Stimulated activated naive B cell treated with anti-CD40 and anti-IgM and Interleukin-4, amounts not matched to agents 10 μg/mL and 1 μg/mL and 100 μg/mL, for 72 hours (primary cell): ENCODE measurements at regions not wholly inside any gene's neighbourhood (a gene's known extent, or its start where the extent isn't known, plus 50 kb on each side); places are given as distances from the start of the nearest gene placed in this dataset.

Experiments used
- ATAC-seq, 2 donors: fragments of 150-1000 bp; cut with Tn5 transposase; replicated peaks; 2 replicates each; pipeline ENCODE4 v1.10.0; 2021; ENCODE audit warnings: moderate library complexity in 1 of 2
- DNase-seq: peaks from one replicate; pipeline ENCODE4 v3.0.0; 2021
- H3K27ac Mint-ChIP-seq: one replicate; pipeline ENCODE4 v1.8.0; 2022; ENCODE audit warnings: mild to moderate bottlenecking, mixed read lengths
- H3K27me3 Mint-ChIP-seq, 2 donors: one replicate each; pipeline ENCODE4 v1.8.0; 2022; ENCODE audit warnings: mixed read lengths in 2 of 2
- H3K36me3 Mint-ChIP-seq, 2 donors: one replicate each; pipeline ENCODE4 v1.8.0; 2022; ENCODE audit warnings: mixed read lengths in 2 of 2, mild to moderate bottlenecking in 1 of 2
- H3K4me1 Mint-ChIP-seq, 2 donors: one replicate each; pipeline ENCODE4 v1.8.0; 2022; ENCODE audit warnings: mixed read lengths in 2 of 2, mild to moderate bottlenecking in 1 of 2
- H3K4me3 Mint-ChIP-seq, 2 donors: one replicate each; pipeline ENCODE4 v1.8.0; 2022; ENCODE audit warnings: mild to moderate bottlenecking in 2 of 2, mixed read lengths in 2 of 2, moderate library complexity in 1 of 2
- H3K9me3 Mint-ChIP-seq, 2 donors: one replicate each; pipeline ENCODE4 v1.8.0; 2022; ENCODE audit warnings: mixed read lengths in 2 of 2, mild to moderate bottlenecking in 1 of 2

- peaks cover 0 to 11% of the 10 kb centered on the region in 2 donors for H3K27me3 Mint-ChIP-seq
- H3K9me3 Mint-ChIP-seq: no peaks in the 10 kb centered on the region
- H3K36me3 Mint-ChIP-seq: no peaks in the 10 kb centered on the region
- DNase-seq (no peak), ATAC-seq (no peak)
- no peak overlapping the region for H3K27ac Mint-ChIP-seq
- H3K4me3 Mint-ChIP-seq: no peak overlapping the region
- no peaks in the 10 kb centered on the region for H3K4me1 Mint-ChIP-seq
Observed at GRCh38 chr7:33850768-33851167, 54.6 kb upstream of the BMPER start.

GRCh38 chr7:33852838-33853237, 52.5 kb upstream of the BMPER start:
- Mint-ChIP-seq H3K4me1 (no peaks in the 10 kb centered on the region), H3K9me3 (no peaks in the 10 kb centered on the region), H3K36me3 (no peaks in the 10 kb centered on the region), H3K27ac (no peak overlapping the region), H3K4me3 (no peak overlapping the region), H3K27me3 (peaks cover 0 to 20% of the 10 kb centered on the region in 2 donors)
- DNase-seq: no peak
- no peak for ATAC-seq

GRCh38 chr7:33853361-33854062, 51.8 kb upstream of the BMPER start:
- ATAC-seq: no peak
- H3K9me3 Mint-ChIP-seq: no peaks in the 10 kb centered on the region
- H3K4me3 Mint-ChIP-seq: no peak overlapping the region
- peaks cover 0 to 20% of the 10 kb centered on the region in 2 donors for H3K27me3 Mint-ChIP-seq
- no peak for DNase-seq
- no peaks in the 10 kb centered on the region for H3K4me1 Mint-ChIP-seq
- no peak overlapping the region for H3K27ac Mint-ChIP-seq
- H3K36me3 Mint-ChIP-seq: no peaks in the 10 kb centered on the region

- Mint-ChIP-seq H3K27ac (no peak overlapping the region), H3K36me3 (no peaks in the 10 kb centered on the region), H3K9me3 (no peaks in the 10 kb centered on the region), H3K4me1 (no peaks in the 10 kb centered on the region), H3K27me3 (peaks cover 3 to 20% of the 10 kb centered on the region in 2 donors), H3K4me3 (no peak overlapping the region)
- DNase-seq (no peak), ATAC-seq (no peak)
Observed at GRCh38 chr7:33854178-33854577, 51.2 kb upstream of the BMPER start.

DNA sequence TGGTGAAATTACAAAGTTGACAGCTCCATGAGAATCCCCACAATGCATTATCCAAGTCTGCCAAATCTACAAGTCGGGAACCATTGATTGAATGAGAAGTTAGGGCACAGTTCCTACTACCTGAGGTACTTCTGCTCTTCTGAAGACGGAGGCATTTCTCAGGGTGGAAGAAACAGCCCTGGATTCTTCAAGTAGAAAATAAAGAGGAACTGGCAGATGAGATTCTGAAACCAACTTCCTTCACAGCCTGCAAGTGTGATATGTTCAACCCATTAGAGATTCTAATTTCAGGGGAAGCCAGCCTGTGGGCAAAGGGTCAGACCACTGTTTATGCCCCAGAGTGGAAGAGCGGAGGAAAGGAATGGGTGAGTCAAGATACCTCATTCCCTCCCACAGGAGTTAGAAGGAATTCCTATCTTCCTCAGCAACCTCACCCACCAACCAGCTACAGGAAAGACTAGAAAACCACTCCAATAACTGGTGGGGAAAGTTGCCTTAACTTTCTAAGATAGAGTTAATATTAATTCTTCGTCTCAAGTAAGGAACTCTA, 50.5 kb upstream of the BMPER start:
- Mint-ChIP-seq H3K27ac (no peak overlapping the region), H3K9me3 (peaks cover 0 to 3% of the 10 kb centered on the region in 2 donors), H3K36me3 (no peaks in the 10 kb centered on the region), H3K27me3 (peaks cover 8 to 26% of the 10 kb centered on the region in 2 donors), H3K4me1 (no peaks in the 10 kb centered on the region), H3K4me3 (no peak overlapping the region)
- ATAC-seq (peak; percentile 31 to 34), DNase-seq (no peak)
